Eye (tissue), 1 donor: ENCODE measurements at regions not wholly inside any gene's neighbourhood (a gene's known extent, or its start where the extent isn't known, plus 50 kb on each side); places are given as distances from the start of the nearest gene placed in this dataset.
A peak's percentile ranks its signal among the peaks of the same experiment; 100 is the strongest.

Experiments
- DNase-seq: peaks from one replicate; pipeline ENCODE4 v3.0.0-alpha.2; 2015

- DNase-seq: no peak
Measured at GRCh38 chr7:155901176-155901575, 88.9 kb upstream of the SHH start.

- no peak for DNase-seq
Measured at GRCh38 chr7:155899596-155899995, 87.3 kb upstream of the SHH start.

- DNase-seq: no peak
Measured at GRCh38 chr7:155897758-155898386, 85.6 kb upstream of the SHH start.

- DNase-seq: no peak
Measured at GRCh38 chr7:155896531-155897263, 84.4 kb upstream of the SHH start.

GRCh38 chr7:155893664-155894063 is 81.4 kb upstream of the SHH start:
- no peak for DNase-seq

- no peak for DNase-seq
Measured at GRCh38 chr7:155893176-155893575, 80.9 kb upstream of the SHH start.

GRCh38 chr7:155889636-155890511 is 77.6 kb upstream of the SHH start:
- DNase-seq: no peak

GRCh38 chr7:155887174-155887525 is 74.9 kb upstream of the SHH start:
- DNase-seq: no peak

- peak; percentile 34 for DNase-seq
Measured at GRCh38 chr7:155886391-155887173, 74.3 kb upstream of the SHH start.

GRCh38 chr7:155885167-155886155 is 73.2 kb upstream of the SHH start:
- no peak for DNase-seq

- DNase-seq: no peak
Measured at GRCh38 chr7:155884225-155885166, 72.2 kb upstream of the SHH start.

- DNase-seq: no peak
Measured at GRCh38 chr7:155883491-155884224, 71.4 kb upstream of the SHH start.

GRCh38 chr7:155882596-155882995 is 70.3 kb upstream of the SHH start:
- DNase-seq: no peak

GRCh38 chr7:155881471-155882350 is 69.4 kb upstream of the SHH start:
- DNase-seq: no peak

- no peak for DNase-seq
Measured at GRCh38 chr7:155880721-155881120, 68.5 kb upstream of the SHH start.

GRCh38 chr7:155879592-155879991 is 67.3 kb upstream of the SHH start:
- no peak for DNase-seq

- DNase-seq: no peak
Measured at GRCh38 chr7:155878674-155879073, 66.4 kb upstream of the SHH start.

GRCh38 chr7:155878250-155878649 is 66.0 kb upstream of the SHH start:
- DNase-seq: no peak

- DNase-seq: no peak
Measured at GRCh38 chr7:155877167-155877566, 64.9 kb upstream of the SHH start.
